CD14-positive monocyte (primary cell): ENCODE measurements at regions not wholly inside any gene's neighbourhood (a gene's known extent, or its start where the extent isn't known, plus 50 kb on each side); places are given as distances from the start of the nearest gene placed in this dataset.

Experiments used
- DNase-seq, 3 donors: peaks; one replicate each; pipeline ENCODE4 v3.0.0-alpha.2; 2011 to 2022
- H2AFZ ChIP-seq: 2 replicates; pipeline ENCODE4 v1.6.0; 2012; ENCODE audit warnings: mild to moderate bottlenecking, low read depth, low read length, inconsistent platforms; ENCODE audit not compliant: insufficient read depth, poor library complexity, severe bottlenecking
- H3K27ac ChIP-seq, 2 donors: 1 replicate in 1 of 2; 2 replicates in 1 of 2; pipeline ENCODE4 v1.5.1; 2012 to 2013; ENCODE audit warnings: low read length in 2 of 2, control low read depth in 1 of 2, inconsistent platforms in 1 of 2, low read depth in 1 of 2, mild to moderate bottlenecking in 1 of 2
- H3K27me3 ChIP-seq, 2 donors: one replicate each; pipeline versions ENCODE4 v1.6.0 to v1.6.1; 2011 to 2013; ENCODE audit warnings: low read length in 2 of 2; ENCODE audit not compliant: control insufficient read depth in 2 of 2, insufficient read depth in 2 of 2
- H3K36me3 ChIP-seq, 2 donors: replicated peaks in 1 of 2; 1 replicate in 1 of 2; 2 replicates in 1 of 2; pipeline versions ENCODE4 v1.5.1 to v1.6.1; 2012 to 2013; ENCODE audit warnings: low read length in 2 of 2, control low read depth in 1 of 2, inconsistent platforms in 1 of 2, mild to moderate bottlenecking in 1 of 2; ENCODE audit not compliant: insufficient read depth in 2 of 2, control insufficient read depth in 1 of 2
- H3K4me1 ChIP-seq, 2 donors: 1 replicate in 1 of 2; 2 replicates in 1 of 2; pipeline versions ENCODE4 v1.5.1 to v1.6.1; 2012 to 2013; ENCODE audit warnings: low read length in 2 of 2, control low read depth in 1 of 2, inconsistent platforms in 1 of 2, mild to moderate bottlenecking in 1 of 2, moderate library complexity in 1 of 2; ENCODE audit not compliant: insufficient read depth in 2 of 2, control insufficient read depth in 1 of 2
- H3K4me2 ChIP-seq: replicated peaks from 2 replicates; pipeline ENCODE3; 2012; ENCODE audit warnings: low read length, moderate library complexity, mild to moderate bottlenecking; ENCODE audit not compliant: poor library complexity, severe bottlenecking; ENCODE audit errors: extremely low read depth
- H3K4me3 ChIP-seq, 3 experiments: fragments of 200-600 bp in 1 of 3; sonication (generic) in 1 of 3; replicated peaks in 1 of 3; 1 replicate in 2 of 3; 2 replicates in 1 of 3; pipeline ENCODE4 v1.5.1; 2011 to 2013; ENCODE audit warnings: low read length in 3 of 3, mild to moderate bottlenecking in 3 of 3, control low read depth in 2 of 3, low read depth in 2 of 3, inconsistent platforms in 1 of 3, moderate library complexity in 1 of 3
- H3K79me2 ChIP-seq: 2 replicates; pipeline ENCODE4 v1.6.0; 2012; ENCODE audit warnings: mild to moderate bottlenecking, control low read depth, inconsistent platforms, low read length, moderate library complexity; ENCODE audit not compliant: insufficient read depth
- H3K9ac ChIP-seq: 2 replicates; pipeline ENCODE4 v1.6.0; 2017; ENCODE audit warnings: low read length, mild to moderate bottlenecking; ENCODE audit not compliant: insufficient read depth, poor library complexity, severe bottlenecking
- H3K9me3 ChIP-seq, 2 donors: replicated peaks in 1 of 2; 1 replicate in 1 of 2; 2 replicates in 1 of 2; pipeline versions ENCODE4 v1.5.1 to v1.6.1; 2012 to 2013; ENCODE audit warnings: low read length in 2 of 2, control low read depth in 1 of 2; ENCODE audit not compliant: control insufficient read depth in 1 of 2, insufficient read depth in 1 of 2
- H4K20me1 ChIP-seq: 2 replicates; pipeline ENCODE4 v1.6.0; 2012; ENCODE audit warnings: mild to moderate bottlenecking, low read length, control low read depth, moderate library complexity; ENCODE audit not compliant: insufficient read depth
- H3K27ac Mint-ChIP-seq, 7 donors: one replicate each; pipeline ENCODE4 v1.8.0; 2020; ENCODE audit warnings: mild to moderate bottlenecking in 7 of 7, mixed read lengths in 7 of 7, moderate library complexity in 6 of 7, inconsistent platforms in 2 of 7
- H3K27me3 Mint-ChIP-seq, 3 donors: one replicate each; pipeline ENCODE4 v1.8.0; 2021 to 2022; ENCODE audit warnings: low read depth in 3 of 3, mild to moderate bottlenecking in 3 of 3, mixed read lengths in 3 of 3, moderate library complexity in 3 of 3, inconsistent platforms in 1 of 3
- H3K36me3 Mint-ChIP-seq, 2 donors: one replicate each; pipeline ENCODE4 v1.8.0; 2020; ENCODE audit warnings: mixed read lengths in 2 of 2, inconsistent platforms in 1 of 2, mild to moderate bottlenecking in 1 of 2
- H3K4me1 Mint-ChIP-seq: one replicate; pipeline ENCODE4 v1.8.0; 2020; ENCODE audit warnings: mild to moderate bottlenecking, mixed read lengths
- H3K4me3 Mint-ChIP-seq, 2 donors: one replicate each; pipeline ENCODE4 v1.8.0; 2020; ENCODE audit warnings: mild to moderate bottlenecking in 2 of 2, mixed read lengths in 2 of 2, moderate library complexity in 1 of 2
- H3K9me3 Mint-ChIP-seq, 7 donors: one replicate each; pipeline ENCODE4 v1.8.0; 2020 to 2022; ENCODE audit warnings: mixed read lengths in 7 of 7, mild to moderate bottlenecking in 6 of 7, moderate library complexity in 6 of 7, inconsistent platforms in 2 of 7
- CTCF ChIP-seq: fragments of 200-600 bp; IDR thresholded peaks from one replicate; pipeline ENCODE4 v1.8.0; 2022; ENCODE audit warnings: antibody characterized with exemption, mild to moderate bottlenecking
- WGBS: methylation state at CpG from one replicate; pipeline ENCODE4 v1.1.5; 2013; ENCODE audit warnings: missing lambda C conversion rate; ENCODE audit not compliant: insufficient coverage; 5-methylcytosine and 5-hydroxymethylcytosine counted together
- intact Hi-C, 2 donors: fragments of 100-400 bp; cut with micrococcal nuclease; formaldehyde crosslinking; loops; one replicate each; pipeline versions ENCODE4 v1.15.0 to v1.15.1; 2023

GRCh38 chr13:88464851-88465250 lies 793.7 kb downstream of the SLITRK5 start:
- Histone ChIP-seq H3K9ac (no peak overlapping the region), H3K9me3 (no peaks in the 10 kb centered on the region), H3K27me3 (no peaks in the 10 kb centered on the region), H2AFZ (no peak overlapping the region), H3K79me2 (no peaks in the 10 kb centered on the region), H3K27ac (no peak overlapping the region), H3K4me3 (no peak overlapping the region), H3K4me1 (peaks cover 0 to 2% of the 10 kb centered on the region in 2 donors), H3K4me2 (no peak overlapping the region), H4K20me1 (no peaks in the 10 kb centered on the region), H3K36me3 (no peaks in the 10 kb centered on the region)
- peaks cover 0 to 2% (median 0%) of the 10 kb centered on the region in 3 donors for H3K27me3 Mint-ChIP-seq
- 92% methylated on average over 6 of the region's 6 CpGs for WGBS
- no peaks in the 10 kb centered on the region for H3K36me3 Mint-ChIP-seq
- intact Hi-C loops = no loop called here
- DNase-seq = no peak
- H3K27ac Mint-ChIP-seq = no peak overlapping the region
- H3K4me3 Mint-ChIP-seq = no peak overlapping the region
- TF ChIP-seq CTCF = no peak
- peaks cover 0 to 4% (median 0%) of the 10 kb centered on the region in 7 donors for H3K9me3 Mint-ChIP-seq
- no peaks in the 10 kb centered on the region for H3K4me1 Mint-ChIP-seq

- intact Hi-C loops = no loop called here
- no peak for DNase-seq
- Histone ChIP-seq H3K4me3 (no peak overlapping the region), H3K4me1 (no peaks in the 10 kb centered on the region), H3K36me3 (no peaks in the 10 kb centered on the region), H3K27ac (no peak overlapping the region), H2AFZ (no peak overlapping the region), H3K9ac (no peak overlapping the region), H3K4me2 (no peak overlapping the region), H3K27me3 (no peaks in the 10 kb centered on the region), H4K20me1 (no peaks in the 10 kb centered on the region), H3K79me2 (no peaks in the 10 kb centered on the region), H3K9me3 (peaks cover 0 to 2% of the 10 kb centered on the region in 2 donors)
- no peak for TF ChIP-seq CTCF
- WGBS = 90% methylated on average over 2 of the region's 3 CpGs
- no peaks in the 10 kb centered on the region for H3K4me1 Mint-ChIP-seq
- H3K27me3 Mint-ChIP-seq = no peaks in the 10 kb centered on the region
- H3K27ac Mint-ChIP-seq = no peak overlapping the region
- no peak overlapping the region for H3K4me3 Mint-ChIP-seq
- H3K9me3 Mint-ChIP-seq = peaks cover 0 to 3% (median 0%) of the 10 kb centered on the region in 7 donors
- no peaks in the 10 kb centered on the region for H3K36me3 Mint-ChIP-seq
Measured at GRCh38 chr13:88472316-88472715, 801.1 kb downstream of the SLITRK5 start.
